GM10266 (cell line): ENCODE measurements at regions not wholly inside any gene's neighbourhood (a gene's known extent, or its start where the extent isn't known, plus 50 kb on each side); places are given as distances from the start of the nearest gene placed in this dataset.
"Not testable (repeated sequence)": the region's sequence is repeated elsewhere in the genome, so short reads cannot be mapped to it uniquely, and the experiment has no call there.

Source experiments
- DNase-seq: peaks from one replicate; pipeline ENCODE4 v3.0.0; 2012; ENCODE audit errors: extremely low spot score
- TF ChIP-seq, protein P1 (sequence below): IDR thresholded peaks from 2 replicates; pipeline ENCODE4 v1.5.1; 2012; ENCODE audit warnings: mild to moderate bottlenecking, low read depth; ENCODE audit not compliant: control insufficient read depth, insufficient read depth; ENCODE audit errors: missing control alignments

DNA sequence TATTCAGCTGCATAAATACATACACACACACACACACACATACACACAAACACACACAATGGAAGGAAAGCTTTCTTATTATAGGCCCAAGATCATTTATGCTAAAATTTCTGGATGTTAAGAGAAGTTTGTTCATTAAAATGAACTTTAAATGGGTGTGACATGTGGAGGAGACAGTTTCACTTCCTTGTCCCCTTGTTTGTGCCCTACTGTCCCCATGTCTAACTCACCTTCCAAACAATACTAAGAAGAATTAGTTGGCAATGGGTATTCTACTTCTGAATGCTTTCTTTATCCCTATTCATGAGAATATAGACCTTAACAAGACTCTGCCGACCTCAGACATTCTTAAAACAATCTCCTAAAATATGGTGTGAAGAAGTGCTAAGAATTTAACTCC is 63.5 kb upstream of the NRIP1 start:
- no peak for DNase-seq
- TF ChIP-seq, protein P1, sequence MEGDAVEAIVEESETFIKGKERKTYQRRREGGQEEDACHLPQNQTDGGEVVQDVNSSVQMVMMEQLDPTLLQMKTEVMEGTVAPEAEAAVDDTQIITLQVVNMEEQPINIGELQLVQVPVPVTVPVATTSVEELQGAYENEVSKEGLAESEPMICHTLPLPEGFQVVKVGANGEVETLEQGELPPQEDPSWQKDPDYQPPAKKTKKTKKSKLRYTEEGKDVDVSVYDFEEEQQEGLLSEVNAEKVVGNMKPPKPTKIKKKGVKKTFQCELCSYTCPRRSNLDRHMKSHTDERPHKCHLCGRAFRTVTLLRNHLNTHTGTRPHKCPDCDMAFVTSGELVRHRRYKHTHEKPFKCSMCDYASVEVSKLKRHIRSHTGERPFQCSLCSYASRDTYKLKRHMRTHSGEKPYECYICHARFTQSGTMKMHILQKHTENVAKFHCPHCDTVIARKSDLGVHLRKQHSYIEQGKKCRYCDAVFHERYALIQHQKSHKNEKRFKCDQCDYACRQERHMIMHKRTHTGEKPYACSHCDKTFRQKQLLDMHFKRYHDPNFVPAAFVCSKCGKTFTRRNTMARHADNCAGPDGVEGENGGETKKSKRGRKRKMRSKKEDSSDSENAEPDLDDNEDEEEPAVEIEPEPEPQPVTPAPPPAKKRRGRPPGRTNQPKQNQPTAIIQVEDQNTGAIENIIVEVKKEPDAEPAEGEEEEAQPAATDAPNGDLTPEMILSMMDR, result no peak

DNA sequence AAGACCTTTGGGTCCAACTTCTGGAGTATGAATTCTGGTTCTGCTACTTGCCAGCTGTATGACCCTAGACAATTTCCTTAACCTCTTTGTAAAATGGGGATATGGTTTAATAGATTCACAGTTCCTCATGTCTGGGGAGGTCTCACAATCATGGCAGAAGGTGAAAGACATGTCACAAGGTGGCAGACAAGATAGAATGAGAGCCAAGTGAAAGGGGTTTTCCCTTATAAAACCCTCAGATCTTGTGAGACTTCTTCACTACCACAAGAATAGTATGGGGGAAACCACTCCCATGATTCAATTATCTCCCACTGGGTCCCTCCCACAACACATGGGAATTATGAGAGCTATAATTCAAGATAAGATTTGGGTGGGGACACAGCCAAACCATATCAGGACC is 63.9 kb upstream of the NRIP1 start:
- not testable (repeated sequence) for DNase-seq

GRCh38 chr21:15130326-15130725 is 65.5 kb upstream of the NRIP1 start:
- DNase-seq, result no peak

GRCh38 chr21:15130751-15131150 is 66.0 kb upstream of the NRIP1 start:
- TF ChIP-seq, protein P1, result no peak
- no peak for DNase-seq

More at GRCh38 chr21:15130326-15130725, 65.5 kb upstream of the NRIP1 start:
- TF ChIP-seq, protein P1, result no peak

- TF ChIP-seq, protein P1, result no peak
- no peak for DNase-seq
Measured at GRCh38 chr21:15132781-15133180, 68.0 kb upstream of the NRIP1 start.

DNA sequence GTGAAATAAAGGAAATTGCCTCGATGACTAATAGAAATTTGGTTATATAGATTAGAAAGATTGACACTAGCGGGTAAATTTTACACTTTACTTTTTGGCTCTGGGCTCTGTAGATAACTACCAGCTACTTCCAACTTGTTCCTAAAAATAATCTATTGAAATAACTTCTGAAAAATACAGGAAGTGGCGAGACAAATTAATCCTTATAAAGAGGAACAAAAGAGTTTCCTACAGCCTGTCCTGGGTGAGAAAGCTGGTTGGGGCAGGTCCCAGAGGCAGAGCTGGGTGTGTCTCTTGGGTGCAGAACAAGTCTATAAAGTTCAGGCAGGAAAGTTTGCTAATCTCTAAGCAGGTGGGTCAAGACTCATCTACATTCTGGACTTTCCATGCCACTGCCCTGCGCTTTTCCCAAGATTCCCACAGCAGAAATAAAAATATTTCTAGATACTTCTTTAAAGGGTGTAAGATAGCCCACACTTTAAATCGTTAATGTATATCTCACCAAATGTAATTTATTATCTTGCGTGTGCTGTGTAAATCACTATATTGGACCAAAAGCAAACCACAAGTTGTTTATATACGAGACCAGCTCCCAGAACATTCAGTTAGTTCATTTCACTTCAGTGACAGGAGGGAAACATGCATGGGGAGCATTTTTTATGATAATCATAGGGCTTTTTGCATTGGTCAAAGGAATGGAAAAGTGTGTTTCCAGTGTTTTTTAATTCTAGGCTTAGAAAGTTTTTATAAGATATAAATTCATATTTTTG is 70.1 kb upstream of the NRIP1 start:
- no peak for DNase-seq
- TF ChIP-seq, protein P1, result no peak

GRCh38 chr21:15135867-15136629 is 71.2 kb upstream of the NRIP1 start:
- TF ChIP-seq, protein P1, result no peak
- DNase-seq, result no peak
